ENCODE measurements at regions not wholly inside any gene's neighbourhood (a gene's known extent, or its start where the extent isn't known, plus 50 kb on each side); places are given as distances from the start of the nearest gene placed in this dataset.
"Not testable (repeated sequence)": the region's sequence is repeated elsewhere in the genome, so short reads cannot be mapped to it uniquely, and the experiment has no call there.

GRCh38 chr5:18461766-18462165 lies 827.5 kb downstream of the TAF11L14 start:
- DNase-seq (ENCODE audit: low spot score), result no peak

DNA sequence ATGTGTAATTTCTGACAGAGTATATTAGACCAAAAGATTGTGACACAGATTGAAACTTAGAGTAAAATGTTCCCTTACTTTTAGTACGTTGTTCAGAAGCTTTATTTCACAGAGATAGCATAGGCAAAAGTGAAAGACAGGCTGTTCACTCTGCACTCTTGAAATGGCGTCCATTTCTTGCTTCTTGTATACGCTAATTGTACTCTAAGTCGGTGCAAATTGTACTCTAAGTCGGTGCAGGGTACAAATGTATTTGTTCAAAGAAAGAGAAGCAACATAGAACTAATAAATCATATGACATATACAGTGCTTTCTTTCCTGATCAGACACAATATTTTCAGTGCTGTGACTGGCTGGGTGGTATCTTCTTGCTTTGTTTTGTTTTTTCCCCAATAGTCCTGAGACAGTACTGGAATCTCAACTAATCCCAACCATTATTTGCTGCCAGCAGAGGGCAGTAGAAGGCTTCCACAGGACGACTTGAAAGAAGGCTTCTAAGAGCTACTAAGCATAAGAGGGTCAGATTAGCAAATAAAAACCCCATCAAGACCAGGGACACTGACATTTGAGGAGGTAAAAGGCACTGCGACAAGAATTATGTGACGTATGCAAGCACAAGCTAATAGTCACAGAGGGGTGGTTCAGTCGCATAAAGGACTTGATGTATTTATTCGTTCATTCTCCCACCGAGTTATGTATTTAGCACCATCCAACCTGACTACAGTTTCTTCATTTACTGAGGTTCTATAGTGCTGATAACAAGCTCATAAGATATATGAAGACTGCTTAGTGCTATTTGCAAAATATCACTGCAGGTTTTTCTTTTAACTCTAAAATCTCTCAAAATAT lies 831.8 kb downstream of the TAF11L14 start:
- peak; percentile 0 for DNase-seq (ENCODE audit: low spot score)

DNA sequence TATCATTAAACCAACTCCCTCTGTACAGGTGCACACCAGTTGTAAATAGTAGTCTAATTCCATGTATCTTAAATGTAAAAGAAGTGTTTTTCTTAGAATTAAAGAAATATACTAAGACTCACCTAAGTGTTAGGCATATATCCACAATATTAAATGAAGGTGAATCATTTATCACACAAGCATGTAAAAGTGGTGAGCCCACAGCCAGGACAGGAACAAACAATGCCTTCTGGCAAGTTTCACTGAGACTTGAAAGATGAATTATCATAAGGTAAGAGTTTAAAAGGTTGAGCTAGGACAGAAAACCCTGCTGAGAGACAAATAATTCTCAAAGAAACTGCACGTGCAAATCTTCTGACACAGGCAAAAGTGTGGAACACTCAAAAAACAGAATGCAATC lies 832.5 kb downstream of the TAF11L14 start:
- DNase-seq (ENCODE audit: low spot score), result no peak

GRCh38 chr5:18471791-18472190 lies 837.5 kb downstream of the TAF11L14 start:
- not testable (repeated sequence) for DNase-seq (ENCODE audit: low spot score)

- DNase-seq (ENCODE audit: low spot score), result no peak
These were observed 849.2 kb downstream of the TAF11L14 start for GRCh38 chr5:18483451-18483850.

DNA sequence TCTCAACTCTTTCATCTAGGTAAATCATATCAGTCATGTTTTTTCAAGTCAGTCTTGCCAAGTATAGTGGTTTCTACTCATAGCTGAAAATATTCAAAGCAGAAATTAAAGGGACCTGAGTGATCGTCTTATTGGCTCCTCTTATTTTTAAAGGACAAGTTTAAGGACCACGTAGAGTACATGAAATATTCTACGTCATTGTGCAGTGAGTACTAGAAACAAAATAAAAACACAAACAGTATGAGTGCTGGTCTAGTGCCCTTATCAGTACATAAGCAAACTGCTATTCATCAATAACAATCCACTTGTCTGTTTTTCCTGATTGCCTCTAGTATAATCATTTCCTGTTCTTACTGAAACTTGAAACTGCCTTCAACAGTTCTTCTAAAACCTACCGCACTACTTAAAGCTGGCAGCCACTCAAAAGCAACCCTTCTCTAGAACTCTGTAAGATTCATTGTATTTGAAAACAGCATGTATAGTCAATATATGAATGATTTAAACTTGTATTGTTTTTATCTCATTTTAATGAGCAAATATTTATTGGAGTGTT lies 853.7 kb downstream of the TAF11L14 start:
- no peak for DNase-seq (ENCODE audit: low spot score)

- DNase-seq (ENCODE audit: low spot score), result no peak
These were observed 855.4 kb downstream of the TAF11L14 start for GRCh38 chr5:18489703-18490102.

DNA sequence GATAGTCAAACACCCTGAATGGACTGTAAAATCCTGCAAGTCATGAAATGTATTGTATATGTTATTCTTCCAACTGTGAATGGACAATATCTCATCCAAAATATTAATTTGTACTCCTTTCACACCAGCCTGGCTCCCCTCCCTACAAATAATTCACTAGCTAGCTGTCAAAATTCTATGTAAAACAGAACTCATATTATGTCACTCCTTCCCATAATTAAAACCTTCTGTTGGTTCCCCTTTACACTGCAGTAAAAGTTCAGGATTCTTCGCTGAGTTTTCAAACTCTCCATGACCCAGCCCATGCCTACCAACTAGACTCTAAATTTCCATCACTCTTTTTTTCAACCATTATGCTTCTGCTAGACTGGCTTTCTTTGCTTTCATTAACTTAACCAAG lies 857.1 kb downstream of the TAF11L14 start:
- no peak for DNase-seq (ENCODE audit: low spot score)

- DNase-seq (ENCODE audit: low spot score), result no peak
These were observed 860.9 kb downstream of the TAF11L14 start for GRCh38 chr5:18495157-18495556.

- no peak for DNase-seq (ENCODE audit: low spot score)
These were observed 861.8 kb downstream of the TAF11L14 start for GRCh38 chr5:18496041-18496440.

DNA sequence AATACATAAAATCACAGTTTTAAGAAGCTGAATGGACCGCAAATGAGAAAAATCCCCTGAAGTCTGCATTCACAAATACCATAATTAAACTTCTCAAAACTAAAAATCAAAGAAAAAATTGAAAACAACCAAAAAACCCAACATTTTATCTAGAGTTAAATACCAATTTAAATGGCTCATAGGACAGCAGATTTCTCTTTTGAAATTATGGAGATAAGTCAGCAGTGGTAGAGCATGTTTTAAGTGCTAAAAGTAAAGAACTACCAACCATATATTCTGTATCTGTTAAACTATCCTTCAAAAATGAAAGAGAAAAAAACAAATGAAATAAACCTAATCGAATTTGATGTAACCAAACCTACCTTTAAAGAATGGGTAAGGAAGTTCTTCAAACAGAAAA lies 862.8 kb downstream of the TAF11L14 start:
- no peak for DNase-seq (ENCODE audit: low spot score)

- DNase-seq (ENCODE audit: low spot score), result no peak
These were observed 869.6 kb downstream of the TAF11L14 start for GRCh38 chr5:18503797-18504328.

DNA sequence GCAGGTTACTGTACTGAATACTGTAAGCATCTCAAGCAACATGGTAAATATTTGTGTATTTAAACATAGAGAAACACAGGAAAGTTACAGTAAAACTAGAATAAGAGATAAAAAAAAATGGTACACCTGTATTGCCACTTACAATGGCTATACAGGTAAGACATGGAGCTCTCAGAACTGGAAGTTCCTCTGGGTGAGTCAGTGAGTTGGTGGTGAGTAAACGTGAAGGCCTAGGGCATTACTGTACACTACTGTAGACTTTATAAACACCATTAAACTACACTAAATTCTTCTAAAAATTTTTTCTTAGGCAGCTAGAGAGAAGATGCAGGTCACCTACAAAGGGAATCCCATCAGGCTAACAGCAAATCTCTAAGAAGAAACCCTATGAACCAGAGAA lies 872.9 kb downstream of the TAF11L14 start:
- no peak for DNase-seq (ENCODE audit: low spot score)

GRCh38 chr5:18517641-18518380 lies 883.6 kb downstream of the TAF11L14 start:
- no peak for DNase-seq (ENCODE audit: low spot score)

DNA sequence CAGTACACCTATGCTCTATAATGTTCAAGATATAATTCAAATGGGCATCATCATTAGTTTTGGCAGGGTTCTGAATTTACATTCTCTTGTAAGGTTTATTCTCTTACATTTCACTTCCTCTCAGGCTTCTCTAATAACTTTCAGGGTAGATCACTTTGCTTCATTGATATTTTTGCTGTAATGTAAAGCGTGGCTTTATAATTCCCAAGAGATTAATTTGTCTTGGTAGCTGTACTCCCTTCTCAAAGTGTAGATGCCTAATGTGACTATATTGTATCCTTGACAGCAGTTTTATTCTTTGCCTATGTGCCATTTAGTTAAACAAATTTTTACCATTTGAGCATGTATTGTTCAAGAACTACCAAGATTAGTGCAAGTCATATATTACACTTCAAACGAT lies 889.1 kb downstream of the TAF11L14 start:
- no peak for DNase-seq (ENCODE audit: low spot score)

- DNase-seq (ENCODE audit: low spot score), result no peak
These were observed 892.6 kb downstream of the TAF11L14 start for GRCh38 chr5:18526792-18527405.

GRCh38 chr5:18533137-18533536 lies 898.9 kb downstream of the TAF11L14 start:
- DNase-seq (ENCODE audit: low spot score), result no peak

DNA sequence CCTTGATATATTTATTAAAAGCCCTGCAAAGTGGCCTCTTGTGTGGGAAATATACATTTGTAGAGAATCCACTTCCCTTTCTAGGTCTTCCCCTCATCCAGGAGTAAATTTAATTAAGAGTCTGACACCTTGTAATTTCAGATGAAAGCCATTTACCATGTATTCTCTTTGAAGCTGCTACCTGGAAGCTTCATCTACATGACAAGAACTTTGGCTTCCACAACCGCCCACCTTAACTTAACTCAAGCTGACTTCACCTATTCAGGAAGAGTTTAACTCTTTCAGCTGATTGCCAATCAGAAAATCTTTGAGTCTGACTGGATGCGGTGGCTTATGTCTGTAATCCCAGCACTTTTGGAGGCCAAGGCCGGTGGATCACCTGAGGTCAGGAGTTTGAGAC lies 899.9 kb downstream of the TAF11L14 start:
- DNase-seq (ENCODE audit: low spot score), result no peak

DNA sequence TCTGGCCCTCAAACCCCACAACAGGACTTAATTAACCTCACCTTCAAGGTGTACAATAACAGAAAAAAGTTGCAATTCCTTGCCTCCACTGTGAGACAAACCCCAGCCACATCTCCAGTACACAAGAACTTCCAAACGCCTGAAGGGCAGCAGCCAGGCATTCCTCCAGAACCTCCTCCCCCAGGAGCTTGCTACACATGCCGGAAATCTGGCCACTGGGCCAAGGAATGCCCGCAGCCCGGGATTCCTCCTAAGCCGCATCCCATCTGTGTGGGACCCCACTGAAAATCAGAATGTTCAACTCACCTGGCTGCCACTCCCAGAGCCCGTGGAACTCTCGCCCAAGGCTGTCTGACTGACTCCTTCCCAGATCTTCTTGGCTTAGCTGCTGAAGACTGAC lies 901.5 kb downstream of the TAF11L14 start:
- not testable (repeated sequence) for DNase-seq (ENCODE audit: low spot score)

DNA sequence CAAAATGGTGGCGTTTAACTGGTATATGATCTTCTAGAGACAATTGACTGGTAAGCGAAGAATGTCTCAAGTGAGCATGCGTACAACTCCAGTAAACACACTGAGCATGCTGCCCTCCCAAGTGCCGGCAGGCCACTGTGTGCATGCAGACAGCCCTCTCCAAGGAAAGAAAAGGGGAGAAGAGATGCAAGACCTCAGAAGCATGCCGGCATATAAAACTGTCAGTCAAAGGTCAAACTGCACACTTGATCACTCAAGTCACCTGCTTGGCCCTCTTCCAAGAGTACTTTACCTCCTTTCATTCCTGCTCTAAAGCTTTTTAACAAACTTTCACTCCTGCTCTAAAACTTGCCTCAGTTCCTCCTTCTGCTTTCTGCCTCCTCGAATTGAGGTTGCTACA lies 910.2 kb downstream of the TAF11L14 start:
- no peak for DNase-seq (ENCODE audit: low spot score)

- DNase-seq (ENCODE audit: low spot score), result no peak
These were observed 912.3 kb downstream of the TAF11L14 start for GRCh38 chr5:18546591-18546990.

DNA sequence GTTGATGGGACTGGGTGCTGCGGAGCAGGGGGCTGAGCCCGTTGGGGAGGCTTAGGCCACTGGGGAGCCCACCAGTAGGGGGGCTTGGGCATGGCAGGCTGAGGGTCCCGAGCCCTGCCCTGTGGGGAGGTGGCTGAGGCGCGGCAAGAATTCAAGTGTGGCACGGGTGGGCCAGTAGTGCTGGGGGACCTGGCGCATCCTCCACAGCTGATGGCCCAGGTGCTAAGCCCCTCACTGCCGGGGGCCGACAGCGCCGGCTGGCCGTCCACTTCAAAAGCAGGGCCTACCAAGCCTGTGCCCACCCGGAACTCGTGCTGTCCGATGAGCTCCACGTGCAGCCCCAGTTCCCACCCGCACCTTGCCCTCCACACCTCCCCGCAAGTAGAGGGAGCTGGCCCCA lies 917.5 kb downstream of the TAF11L14 start:
- DNase-seq (ENCODE audit: low spot score), result no peak
